ENCODE measurements at regions not wholly inside any gene's neighbourhood (a gene's known extent, or its start where the extent isn't known, plus 50 kb on each side); places are given as distances from the start of the nearest gene placed in this dataset.

DNA sequence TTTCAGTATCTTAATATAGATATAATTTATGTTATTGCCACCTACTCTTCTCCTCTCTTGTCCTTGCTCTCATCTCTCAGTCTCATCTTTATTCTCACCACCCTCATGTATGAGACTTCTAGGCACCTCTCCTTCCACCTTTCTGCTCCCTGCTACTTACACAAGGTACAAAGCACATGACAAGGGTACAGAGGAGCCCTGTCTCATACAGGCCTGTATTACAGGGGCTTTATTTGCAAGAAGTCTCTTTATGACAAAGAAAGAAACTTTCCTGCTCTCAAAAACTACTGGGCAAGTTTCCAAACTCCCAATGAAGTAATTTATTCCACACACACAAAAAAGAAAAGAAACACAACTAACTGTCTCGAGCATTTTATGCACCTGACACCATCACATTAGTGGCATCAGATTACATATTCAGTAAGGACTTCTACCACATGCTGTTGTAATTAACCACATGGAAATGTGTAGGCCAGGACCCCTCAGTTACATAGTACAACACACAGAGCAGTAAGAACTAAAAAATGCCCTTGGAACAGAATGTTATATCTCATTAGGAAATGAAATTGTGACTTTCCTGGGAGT lies 253.1 kb downstream of the FZD1 start:
- TF ChIP-seq, protein P1, sequence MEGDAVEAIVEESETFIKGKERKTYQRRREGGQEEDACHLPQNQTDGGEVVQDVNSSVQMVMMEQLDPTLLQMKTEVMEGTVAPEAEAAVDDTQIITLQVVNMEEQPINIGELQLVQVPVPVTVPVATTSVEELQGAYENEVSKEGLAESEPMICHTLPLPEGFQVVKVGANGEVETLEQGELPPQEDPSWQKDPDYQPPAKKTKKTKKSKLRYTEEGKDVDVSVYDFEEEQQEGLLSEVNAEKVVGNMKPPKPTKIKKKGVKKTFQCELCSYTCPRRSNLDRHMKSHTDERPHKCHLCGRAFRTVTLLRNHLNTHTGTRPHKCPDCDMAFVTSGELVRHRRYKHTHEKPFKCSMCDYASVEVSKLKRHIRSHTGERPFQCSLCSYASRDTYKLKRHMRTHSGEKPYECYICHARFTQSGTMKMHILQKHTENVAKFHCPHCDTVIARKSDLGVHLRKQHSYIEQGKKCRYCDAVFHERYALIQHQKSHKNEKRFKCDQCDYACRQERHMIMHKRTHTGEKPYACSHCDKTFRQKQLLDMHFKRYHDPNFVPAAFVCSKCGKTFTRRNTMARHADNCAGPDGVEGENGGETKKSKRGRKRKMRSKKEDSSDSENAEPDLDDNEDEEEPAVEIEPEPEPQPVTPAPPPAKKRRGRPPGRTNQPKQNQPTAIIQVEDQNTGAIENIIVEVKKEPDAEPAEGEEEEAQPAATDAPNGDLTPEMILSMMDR (IDR thresholded peaks at IDR 0.05): no peak
- no peak for TF ChIP-seq POLR2AphosphoS5 (IDR thresholded peaks at IDR 0.05)
- no peak for TF ChIP-seq POLR2A (IDR thresholded peaks at IDR 0.05)

Data from gastroesophageal sphincter (tissue), 3 donors.